T-cell (primary cell): ENCODE measurements at regions not wholly inside any gene's neighbourhood (a gene's known extent, or its start where the extent isn't known, plus 50 kb on each side); places are given as distances from the start of the nearest gene placed in this dataset.

Experiments
- ATAC-seq, 4 experiments: fragments of 200-7000 bp in 3 of 4; fragments of 150-1000 bp in 1 of 4; cut with Tn5 transposase; replicated peaks in 1 of 4; 1 replicate in 3 of 4; 2 replicates in 1 of 4; pipeline ENCODE4 v1.10.0; 2021; ENCODE audit warnings: moderate library complexity in 3 of 4, mild to moderate bottlenecking in 2 of 4, moderate number of reproducible peaks in 1 of 4
- CTCF ChIA-PET, 2 donors: fragments of 300-600 bp; sonication (Branson Sonifier 250); formaldehyde crosslinking; loops; one replicate each; lab custom pipeline; 2022; ENCODE audit warnings: antibody characterized with exemption in 2 of 2; lab: Charles Lee
- POLR2A ChIA-PET, 2 donors: fragments of 300-600 bp; sonication (Branson Sonifier 250); formaldehyde crosslinking; loops; one replicate each; lab custom pipeline; 2022; ENCODE audit warnings: antibody characterized with exemption in 2 of 2; lab: Charles Lee
- DNase-seq, 35 experiments: peaks; one replicate each; pipeline versions ENCODE4 v3.0.0 to v3.0.0-alpha.2; 2013 to 2023
- H3K27ac ChIP-seq: one replicate; pipeline ENCODE4 v1.5.1; 2013; ENCODE audit warnings: low read length
- H3K27me3 ChIP-seq, 2 experiments: replicated peaks in 1 of 2; 1 replicate in 1 of 2; 2 replicates in 1 of 2; pipeline versions ENCODE4 v1.6.1 to v1.7.0; 2013; ENCODE audit warnings: low read length in 1 of 2, mixed read lengths in 1 of 2; ENCODE audit not compliant: control insufficient read depth in 2 of 2, insufficient read depth in 2 of 2; ENCODE audit errors: extremely low read depth in 1 of 2
- H3K36me3 ChIP-seq, 2 donors: 1 replicate in 1 of 2; 2 replicates in 1 of 2; pipeline versions ENCODE4 v1.6.1 to v1.7.0; 2013; ENCODE audit warnings: low read length in 1 of 2; ENCODE audit not compliant: control insufficient read depth in 2 of 2, insufficient read depth in 1 of 2; ENCODE audit errors: extremely low read depth in 1 of 2
- H3K4me1 ChIP-seq, 2 experiments: 1 replicate in 1 of 2; 2 replicates in 1 of 2; pipeline versions ENCODE4 v1.6.1 to v1.7.0; 2013; ENCODE audit warnings: low read length in 2 of 2, mixed read lengths in 1 of 2; ENCODE audit not compliant: insufficient read depth in 2 of 2, control insufficient read depth in 1 of 2; ENCODE audit errors: extremely low read depth in 1 of 2
- H3K4me3 ChIP-seq, 2 donors: 1 replicate in 1 of 2; 2 replicates in 1 of 2; pipeline versions ENCODE4 v1.5.1 to v1.7.0; 2013; ENCODE audit warnings: mild to moderate bottlenecking in 2 of 2, low read length in 1 of 2, moderate library complexity in 1 of 2; ENCODE audit not compliant: control insufficient read depth in 1 of 2; ENCODE audit errors: extremely low read depth in 1 of 2
- H3K9me3 ChIP-seq: 2 replicates; pipeline ENCODE4 v1.7.0; 2013
- H3K27ac Mint-ChIP-seq, 2 donors: one replicate each; pipeline ENCODE4 v1.8.0; 2020 to 2021; ENCODE audit warnings: mild to moderate bottlenecking in 2 of 2, mixed read lengths in 2 of 2
- H3K27me3 Mint-ChIP-seq, 2 donors: one replicate each; pipeline ENCODE4 v1.8.0; 2021 to 2022; ENCODE audit warnings: mixed read lengths in 2 of 2
- H3K36me3 Mint-ChIP-seq: one replicate; pipeline ENCODE4 v1.8.0; 2021; ENCODE audit warnings: mixed read lengths
- H3K4me1 Mint-ChIP-seq, 3 donors: one replicate each; pipeline ENCODE4 v1.8.0; 2020 to 2022; ENCODE audit warnings: mixed read lengths in 3 of 3, mild to moderate bottlenecking in 1 of 3
- H3K4me3 Mint-ChIP-seq, 3 donors: one replicate each; pipeline ENCODE4 v1.8.0; 2020 to 2022; ENCODE audit warnings: mild to moderate bottlenecking in 3 of 3, mixed read lengths in 3 of 3, moderate library complexity in 3 of 3
- H3K9me3 Mint-ChIP-seq, 3 donors: one replicate each; pipeline ENCODE4 v1.8.0; 2020 to 2022; ENCODE audit warnings: mixed read lengths in 3 of 3
- WGBS: methylation state at CpG from one replicate; pipeline ENCODE4 v1.1.5; 2013; ENCODE audit warnings: missing lambda C conversion rate; ENCODE audit not compliant: insufficient coverage; 5-methylcytosine and 5-hydroxymethylcytosine counted together

- H3K27me3 ChIP-seq: no peaks in the 10 kb centered on the region
- H3K36me3 ChIP-seq: no peaks in the 10 kb centered on the region
- H3K9me3 Mint-ChIP-seq: peaks cover 0 to 10% (median under 1%) of the 10 kb centered on the region in 3 donors
- H3K27ac ChIP-seq: no peak overlapping the region
- no peaks in the 10 kb centered on the region for H3K27me3 Mint-ChIP-seq
- ATAC-seq: no peak
- DNase-seq: no peak
- H3K4me1 Mint-ChIP-seq: no peaks in the 10 kb centered on the region
- H3K27ac Mint-ChIP-seq: no peak overlapping the region
- CTCF ChIA-PET: no interaction called here
- no peaks in the 10 kb centered on the region for H3K4me1 ChIP-seq
- POLR2A ChIA-PET: no interaction called here
- H3K36me3 Mint-ChIP-seq: no peaks in the 10 kb centered on the region
- no CpG with 5 or more reads among the region's 2 CpGs for WGBS
- H3K4me3 Mint-ChIP-seq: no peak overlapping the region
- H3K4me3 ChIP-seq: no peak overlapping the region
- H3K9me3 ChIP-seq: no peaks in the 10 kb centered on the region
These were observed 186.3 kb downstream of the KCNE4 start for GRCh38 chr2:223238301-223238700.

DNA sequence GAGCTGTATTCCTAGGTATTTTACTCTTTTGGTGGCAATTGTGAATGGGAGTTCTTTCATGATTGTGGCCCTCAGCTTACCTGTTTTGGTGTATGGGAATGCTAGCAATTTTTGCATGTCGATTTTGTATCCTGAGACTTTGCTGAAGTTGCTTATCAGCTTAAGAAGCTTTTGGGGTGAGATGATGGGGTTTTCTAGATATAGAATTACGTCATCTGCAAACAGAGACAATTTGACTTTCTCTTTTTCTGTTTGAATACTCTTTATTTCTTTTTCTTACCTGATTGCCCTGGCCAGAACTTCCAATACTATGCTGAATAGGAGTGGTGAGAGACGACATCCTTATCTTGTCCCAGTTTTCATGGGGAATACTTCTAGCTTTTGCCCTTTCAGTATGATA is 191.2 kb downstream of the KCNE4 start:
- ChIA-PET POLR2A (no interaction called here), CTCF (no interaction called here)
- H3K36me3 ChIP-seq: no peaks in the 10 kb centered on the region
- ATAC-seq (no peak), DNase-seq (no peak)
- H3K27me3 ChIP-seq: no peaks in the 10 kb centered on the region
- H3K4me3 ChIP-seq: no peak overlapping the region
- no peaks in the 10 kb centered on the region for H3K36me3 Mint-ChIP-seq
- no peaks in the 10 kb centered on the region for H3K4me1 ChIP-seq
- no peaks in the 10 kb centered on the region for H3K9me3 ChIP-seq
- no peak overlapping the region for H3K27ac ChIP-seq
- H3K27ac Mint-ChIP-seq: no peak overlapping the region
- no peak overlapping the region for H3K4me3 Mint-ChIP-seq
- H3K9me3 Mint-ChIP-seq: peaks cover 7 to 13% (median 13%) of the 10 kb centered on the region in 3 donors
- H3K27me3 Mint-ChIP-seq: no peaks in the 10 kb centered on the region
- H3K4me1 Mint-ChIP-seq: no peaks in the 10 kb centered on the region
- WGBS: no CpG with 5 or more reads among the region's 3 CpGs

DNA sequence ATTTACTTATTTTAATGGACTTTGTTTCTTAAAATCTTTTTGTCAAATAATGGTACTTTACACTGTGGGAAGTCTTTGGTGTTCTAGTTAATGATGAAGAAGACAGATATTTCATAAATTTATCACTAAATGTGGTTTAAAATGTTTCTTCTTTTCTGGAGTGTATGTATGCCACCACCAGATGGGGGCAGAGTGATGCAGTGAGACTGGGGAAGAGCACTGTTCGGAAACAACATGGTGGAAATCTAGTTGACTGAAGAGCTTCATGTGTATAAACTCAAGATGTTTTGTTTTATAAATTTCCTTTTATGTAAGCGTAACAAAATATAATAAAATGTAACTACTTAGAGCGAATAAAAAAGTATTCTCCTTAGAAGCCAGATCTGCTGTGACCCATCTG is 195.1 kb downstream of the KCNE4 start:
- ATAC-seq (no peak), DNase-seq (no peak)
- H3K9me3 Mint-ChIP-seq: peaks cover 7 to 13% (median 13%) of the 10 kb centered on the region in 3 donors
- no peak overlapping the region for H3K27ac Mint-ChIP-seq
- no peak overlapping the region for H3K4me3 Mint-ChIP-seq
- Histone ChIP-seq H3K9me3 (no peaks in the 10 kb centered on the region), H3K36me3 (no peaks in the 10 kb centered on the region), H3K4me1 (no peaks in the 10 kb centered on the region), H3K27me3 (no peaks in the 10 kb centered on the region), H3K27ac (no peak overlapping the region), H3K4me3 (no peak overlapping the region)
- ChIA-PET CTCF (no interaction called here), POLR2A (no interaction called here)
- H3K36me3 Mint-ChIP-seq: no peaks in the 10 kb centered on the region
- WGBS: no CpG with 5 or more reads among the region's 3 CpGs
- H3K4me1 Mint-ChIP-seq: no peaks in the 10 kb centered on the region
- H3K27me3 Mint-ChIP-seq: no peaks in the 10 kb centered on the region

- Histone ChIP-seq H3K9me3 (no peaks in the 10 kb centered on the region), H3K27ac (no peak overlapping the region), H3K4me1 (no peaks in the 10 kb centered on the region), H3K36me3 (no peaks in the 10 kb centered on the region), H3K27me3 (no peaks in the 10 kb centered on the region), H3K4me3 (no peak overlapping the region)
- no peak overlapping the region for H3K27ac Mint-ChIP-seq
- peaks cover 6 to 15% (median 13%) of the 10 kb centered on the region in 3 donors for H3K9me3 Mint-ChIP-seq
- H3K36me3 Mint-ChIP-seq: no peaks in the 10 kb centered on the region
- ATAC-seq (no peak), DNase-seq (no peak)
- H3K27me3 Mint-ChIP-seq: no peaks in the 10 kb centered on the region
- no peak overlapping the region for H3K4me3 Mint-ChIP-seq
- CTCF ChIA-PET: no interaction called here
- 100% methylated on average over 2 of the region's 10 CpGs for WGBS
- no peaks in the 10 kb centered on the region for H3K4me1 Mint-ChIP-seq
- POLR2A ChIA-PET: no interaction called here
These were observed 199.8 kb downstream of the KCNE4 start for GRCh38 chr2:223251656-223252229.

DNA sequence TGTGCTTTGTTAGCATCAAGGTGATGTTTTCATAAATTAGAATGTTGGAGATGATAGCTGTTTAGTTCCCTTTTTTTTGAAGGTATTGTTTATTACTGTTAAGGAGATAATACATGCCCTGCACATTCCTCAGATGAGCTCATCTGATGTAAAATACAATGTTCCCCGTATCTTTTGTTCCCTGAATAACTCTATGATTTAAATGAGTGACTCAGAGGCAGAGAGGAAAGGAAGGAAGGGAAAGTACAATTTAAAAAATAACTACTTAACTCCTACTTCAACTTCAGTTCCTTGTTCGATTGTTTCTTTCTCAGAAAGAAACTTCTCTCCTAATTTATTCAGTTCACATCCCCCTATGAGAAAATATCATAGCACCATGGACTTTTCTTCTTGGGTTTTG is 208.7 kb downstream of the KCNE4 start:
- Mint-ChIP-seq H3K9me3 (peaks cover 10 to 20% (median 17%) of the 10 kb centered on the region in 3 donors), H3K4me1 (no peaks in the 10 kb centered on the region), H3K27me3 (no peaks in the 10 kb centered on the region), H3K4me3 (no peak overlapping the region), H3K27ac (no peak overlapping the region), H3K36me3 (no peaks in the 10 kb centered on the region)
- H3K36me3 ChIP-seq: no peaks in the 10 kb centered on the region
- no peaks in the 10 kb centered on the region for H3K9me3 ChIP-seq
- ATAC-seq (no peak), DNase-seq (no peak)
- H3K4me3 ChIP-seq: no peak overlapping the region
- WGBS: no CpG with 5 or more reads among the region's 2 CpGs
- no peaks in the 10 kb centered on the region for H3K4me1 ChIP-seq
- H3K27ac ChIP-seq: no peak overlapping the region
- ChIA-PET POLR2A (no interaction called here), CTCF (no interaction called here)
- no peaks in the 10 kb centered on the region for H3K27me3 ChIP-seq

DNA sequence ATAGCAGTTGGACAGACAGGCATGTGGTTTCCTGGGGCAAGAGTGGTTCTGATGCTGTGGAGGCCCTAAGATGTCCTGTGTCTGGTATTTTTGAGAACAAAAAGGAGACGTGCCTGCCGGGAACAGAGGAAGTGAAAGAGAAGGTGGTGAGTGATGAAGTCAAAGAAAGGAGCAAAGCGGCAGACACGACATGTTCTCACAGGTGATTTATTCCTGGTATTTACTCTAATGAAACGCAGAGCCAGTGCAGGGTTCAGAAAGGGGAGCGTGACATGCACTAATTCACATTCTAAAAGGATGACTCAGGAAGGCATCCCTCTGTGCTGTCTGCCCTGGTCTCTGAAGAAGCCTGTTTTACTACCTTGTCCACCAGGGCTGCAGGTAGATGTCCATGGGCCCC is 211.0 kb downstream of the KCNE4 start:
- H3K27me3 Mint-ChIP-seq: no peaks in the 10 kb centered on the region
- Histone ChIP-seq H3K4me3 (no peak overlapping the region), H3K4me1 (no peaks in the 10 kb centered on the region), H3K27ac (no peak overlapping the region), H3K36me3 (no peaks in the 10 kb centered on the region), H3K27me3 (no peaks in the 10 kb centered on the region), H3K9me3 (no peaks in the 10 kb centered on the region)
- peaks cover 1 to 9% (median 2%) of the 10 kb centered on the region in 3 donors for H3K9me3 Mint-ChIP-seq
- ATAC-seq (no peak), DNase-seq (no peak)
- CTCF ChIA-PET: no interaction called here
- 64% methylated on average over 6 of the region's 6 CpGs for WGBS
- H3K27ac Mint-ChIP-seq: no peak overlapping the region
- H3K36me3 Mint-ChIP-seq: no peaks in the 10 kb centered on the region
- POLR2A ChIA-PET: interaction anchor here in 1 of 2 donors (0.8 kb wide), 1 partner anchor 12 kb away, joined by 3 read pairs; no protein-coding TSS in a partner anchor
- H3K4me1 Mint-ChIP-seq: no peaks in the 10 kb centered on the region
- H3K4me3 Mint-ChIP-seq: no peak overlapping the region
